ENCODE measurements at regions not wholly inside any gene's neighbourhood (a gene's known extent, or its start where the extent isn't known, plus 50 kb on each side); places are given as distances from the start of the nearest gene placed in this dataset.

GRCh38 chr2:16137080-16137755, 196.9 kb downstream of the MYCN start:
- no peak for DNase-seq
- H3K27ac ChIP-seq = no peak overlapping the region
- intact Hi-C loops (cut with DNase I; ENCODE audit: low total_unique reads) = no loop called here
- 79 to 93% (median 86%) methylated on average over 5 of the region's 5 CpGs for WGBS, 5 donors
- H3K36me3 ChIP-seq = no peaks in the 10 kb centered on the region
- H3K4me1 ChIP-seq = no peaks in the 10 kb centered on the region
- no peaks in the 10 kb centered on the region for H3K9me3 ChIP-seq
- TF ChIP-seq CTCF (IDR thresholded peaks at IDR 0.05 in 8 of 11, conservative IDR thresholded peaks at IDR 0.05 in 3 of 11) = no peak
- no peak for TF ChIP-seq POLR2AphosphoS5 (IDR thresholded peaks at IDR 0.05)
- TF ChIP-seq POLR2A (IDR thresholded peaks at IDR 0.05) = no peak
- no peak overlapping the region for H3K4me3 ChIP-seq
- H3K27me3 ChIP-seq (replicated peaks in 1 of 7) = no peaks in the 10 kb centered on the region

GRCh38 chr2:16136461-16137035, 196.2 kb downstream of the MYCN start:
- no peaks in the 10 kb centered on the region for H3K4me1 ChIP-seq
- no peak for DNase-seq
- H3K27me3 ChIP-seq (replicated peaks in 1 of 7) = no peaks in the 10 kb centered on the region
- no peak overlapping the region for H3K27ac ChIP-seq
- H3K9me3 ChIP-seq = no peaks in the 10 kb centered on the region
- H3K4me3 ChIP-seq = no peak overlapping the region
- no peaks in the 10 kb centered on the region for H3K36me3 ChIP-seq
- 67 to 83% (median 77%) methylated on average over 3 of the region's 3 CpGs for WGBS, 5 donors
- TF ChIP-seq POLR2AphosphoS5 (IDR thresholded peaks at IDR 0.05) (no peak), POLR2A (IDR thresholded peaks at IDR 0.05) (no peak), CTCF (IDR thresholded peaks at IDR 0.05 in 8 of 11, conservative IDR thresholded peaks at IDR 0.05 in 3 of 11) (no peak)
- intact Hi-C loops (cut with DNase I; ENCODE audit: low total_unique reads) = no loop called here

- 50 to 92% (median 62%) methylated on average over 1 of the region's 1 CpG for WGBS, 5 donors
- Histone ChIP-seq H3K27me3 (replicated peaks in 1 of 7) (no peaks in the 10 kb centered on the region), H3K4me3 (no peak overlapping the region), H3K36me3 (no peaks in the 10 kb centered on the region), H3K27ac (no peak overlapping the region), H3K9me3 (no peaks in the 10 kb centered on the region), H3K4me1 (no peaks in the 10 kb centered on the region)
- TF ChIP-seq CTCF (IDR thresholded peaks at IDR 0.05 in 8 of 11, conservative IDR thresholded peaks at IDR 0.05 in 3 of 11) (no peak), POLR2A (IDR thresholded peaks at IDR 0.05) (no peak), POLR2AphosphoS5 (IDR thresholded peaks at IDR 0.05) (no peak)
- intact Hi-C loops (cut with DNase I; ENCODE audit: low total_unique reads) = no loop called here
- no peak for DNase-seq
Observed at GRCh38 chr2:16135913-16136310, 195.6 kb downstream of the MYCN start.

- no peak for DNase-seq
- H3K9me3 ChIP-seq = no peaks in the 10 kb centered on the region
- no peaks in the 10 kb centered on the region for H3K27me3 ChIP-seq (replicated peaks in 1 of 7)
- no peak overlapping the region for H3K27ac ChIP-seq
- no peaks in the 10 kb centered on the region for H3K4me1 ChIP-seq
- intact Hi-C loops (cut with DNase I; ENCODE audit: low total_unique reads) = no loop called here
- no peak overlapping the region for H3K4me3 ChIP-seq
- no peak for TF ChIP-seq POLR2AphosphoS5 (IDR thresholded peaks at IDR 0.05)
- TF ChIP-seq CTCF (IDR thresholded peaks at IDR 0.05 in 8 of 11, conservative IDR thresholded peaks at IDR 0.05 in 3 of 11) = no peak
- no peak for TF ChIP-seq POLR2A (IDR thresholded peaks at IDR 0.05)
- no peaks in the 10 kb centered on the region for H3K36me3 ChIP-seq
Observed at GRCh38 chr2:16135196-16135912, 195.0 kb downstream of the MYCN start.
